HG03060 (cell line): ENCODE measurements at regions not wholly inside any gene's neighbourhood (a gene's known extent, or its start where the extent isn't known, plus 50 kb on each side); places are given as distances from the start of the nearest gene placed in this dataset.

Experiments
- ATAC-seq: cut with Tn5 transposase; IDR thresholded peaks from one replicate; pipeline ENCODE4 v1.9.1; 2021; ENCODE audit warnings: low read depth, moderate number of reproducible peaks; ENCODE audit not compliant: unreplicated experiment

DNA sequence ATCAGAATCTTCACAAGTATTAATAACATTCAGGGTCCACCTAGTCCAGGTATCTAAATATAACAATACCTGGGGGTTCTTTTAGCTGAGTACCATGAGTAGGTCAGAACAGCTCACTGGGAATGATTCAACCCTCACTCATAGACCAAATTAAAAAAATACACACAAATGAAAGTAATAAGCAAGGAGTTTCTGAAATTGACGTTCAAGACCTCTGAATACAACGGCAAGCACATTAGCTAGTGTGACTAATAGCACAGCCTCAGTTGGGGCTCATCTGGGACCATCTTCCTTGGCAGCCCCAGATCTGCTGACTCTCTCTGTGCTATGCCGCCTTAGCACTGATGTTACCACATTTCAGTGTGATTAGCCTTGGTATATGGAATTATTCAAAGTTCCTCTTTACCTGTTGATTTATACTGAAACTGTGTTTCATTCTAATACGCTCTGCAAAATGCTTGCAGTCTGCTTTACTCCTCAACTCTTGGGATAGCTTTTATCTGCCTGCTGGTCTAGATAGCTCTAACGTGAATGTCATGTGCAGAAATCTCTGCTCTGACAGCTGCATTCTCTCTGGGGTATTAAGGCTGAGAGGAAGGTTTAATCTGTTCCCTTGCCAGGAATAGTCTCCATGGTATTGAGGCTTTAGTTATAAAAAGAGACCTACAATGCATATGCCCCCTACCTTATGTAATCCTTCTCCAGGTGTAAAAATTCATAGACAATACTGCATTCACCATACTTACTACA is 153.3 kb downstream of the METTL4 start:
- no peak for ATAC-seq

GRCh38 chr18:2420367-2420766 is 150.9 kb downstream of the METTL4 start:
- no peak for ATAC-seq

- no peak for ATAC-seq
These were observed 147.5 kb downstream of the METTL4 start for GRCh38 chr18:2423761-2424160.

GRCh38 chr18:2424420-2424819 is 146.9 kb downstream of the METTL4 start:
- ATAC-seq, result no peak

- no peak for ATAC-seq
These were observed 145.6 kb downstream of the METTL4 start for GRCh38 chr18:2425426-2426317.

- no peak for ATAC-seq
These were observed 141.1 kb downstream of the METTL4 start for GRCh38 chr18:2430191-2430590.

GRCh38 chr18:2431806-2432205 is 139.5 kb downstream of the METTL4 start:
- no peak for ATAC-seq

GRCh38 chr18:2433366-2433765 is 137.9 kb downstream of the METTL4 start:
- ATAC-seq, result no peak

- ATAC-seq, result no peak
These were observed 129.8 kb downstream of the METTL4 start for GRCh38 chr18:2441544-2441943.

GRCh38 chr18:2442006-2442405 is 129.3 kb downstream of the METTL4 start:
- no peak for ATAC-seq

DNA sequence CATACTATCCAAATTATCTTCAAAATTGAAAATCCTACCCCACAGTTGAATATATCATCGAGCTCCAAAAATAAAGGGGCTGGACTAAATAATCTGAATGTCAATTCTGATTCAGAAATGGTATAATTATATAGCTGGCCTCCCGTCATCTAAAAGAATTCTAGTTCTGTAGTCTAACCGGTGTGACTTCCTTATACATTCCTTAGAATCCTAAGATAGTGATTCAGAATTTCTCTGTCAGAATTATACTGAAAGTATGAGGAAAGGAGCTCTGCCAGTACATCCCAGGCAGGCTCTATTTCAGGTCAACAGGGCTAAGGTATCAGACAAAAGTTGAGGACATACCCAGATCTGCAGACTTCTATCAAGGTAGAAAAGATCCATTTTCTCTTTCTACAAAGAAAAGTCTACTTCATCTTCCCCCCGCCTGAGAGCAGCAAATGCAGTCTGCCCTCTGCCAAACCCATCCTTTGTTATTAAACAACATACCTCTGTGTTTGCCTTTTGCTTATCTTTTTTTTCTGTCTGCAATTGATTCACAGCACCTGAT is 128.5 kb downstream of the METTL4 start:
- no peak for ATAC-seq

DNA sequence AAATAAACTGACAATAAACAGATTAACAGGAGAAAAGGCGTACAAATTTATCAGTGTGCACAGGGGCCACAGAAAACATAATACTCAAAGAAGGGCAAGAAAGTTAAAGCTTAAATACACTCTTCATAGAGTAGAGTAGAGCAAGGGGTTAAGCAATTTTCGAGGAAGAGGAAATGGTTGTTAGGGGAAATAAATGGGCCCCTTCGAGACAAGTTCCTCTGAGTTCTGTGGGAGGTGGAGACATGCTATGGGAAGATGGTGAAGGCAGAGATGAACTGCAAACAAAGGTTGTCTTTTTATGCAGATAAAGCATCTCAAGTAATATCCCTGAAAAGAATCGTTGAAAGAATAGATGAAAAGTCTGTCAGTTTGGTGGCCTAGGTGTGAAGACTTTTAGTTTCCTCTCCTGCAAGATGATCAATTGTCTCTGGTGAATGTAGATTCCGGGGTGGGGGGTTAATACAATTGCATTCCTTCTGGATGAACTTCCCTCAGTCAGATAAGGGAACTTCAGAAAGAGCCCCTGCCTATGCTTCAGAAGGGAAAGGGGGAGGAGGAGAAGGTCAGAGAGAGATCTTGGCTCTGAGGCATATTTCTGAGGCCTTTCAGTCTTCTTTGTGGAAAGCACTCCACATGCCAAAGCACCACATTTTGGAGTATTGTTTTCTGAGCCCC is 127.0 kb downstream of the METTL4 start:
- no peak for ATAC-seq

DNA sequence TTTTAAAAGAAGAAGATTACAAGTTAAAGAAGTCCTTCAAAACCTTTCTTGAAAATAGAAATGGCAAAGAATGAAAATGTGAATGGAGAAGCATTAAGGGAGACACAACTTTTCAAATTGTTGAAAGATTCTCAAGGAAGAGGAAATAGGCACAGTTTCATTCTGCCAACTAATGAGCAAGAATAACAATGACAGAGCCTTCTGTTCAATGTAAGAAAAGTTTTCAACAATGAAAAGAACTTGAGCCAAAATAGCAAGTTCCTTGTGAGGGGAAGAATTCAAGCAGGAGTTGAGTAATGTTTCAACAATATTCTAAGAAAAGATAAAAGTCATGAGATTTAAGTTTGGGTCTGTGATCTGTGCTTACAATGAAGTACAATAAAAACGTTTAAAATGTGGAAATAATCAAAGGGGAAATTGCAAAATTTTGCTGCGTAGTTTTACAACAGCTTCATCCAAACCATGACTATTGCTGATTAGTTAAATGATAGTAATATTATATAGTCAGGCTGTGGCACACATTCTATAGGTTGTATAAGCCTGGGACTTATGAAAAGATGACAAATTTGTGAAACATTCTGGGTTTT is 122.6 kb downstream of the METTL4 start:
- ATAC-seq, result no peak

DNA sequence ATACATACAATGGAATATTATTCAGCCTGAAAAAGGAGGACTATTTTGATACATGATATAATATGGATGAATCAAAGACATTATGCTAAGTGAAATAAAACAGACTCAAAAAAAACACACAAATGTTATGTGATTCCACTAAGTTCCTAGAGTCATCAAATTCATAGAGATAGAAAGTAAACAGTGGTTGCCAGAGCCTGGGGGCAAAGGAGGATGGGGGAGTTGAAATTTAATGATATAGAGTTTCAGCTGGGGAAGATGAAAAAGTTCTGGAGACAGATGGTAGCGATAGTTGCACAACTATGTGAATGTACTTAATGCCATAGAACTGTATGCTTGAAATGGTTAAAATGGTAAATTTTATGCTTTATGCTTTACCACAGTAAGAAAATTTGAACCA is 119.7 kb downstream of the METTL4 start:
- ATAC-seq, result no peak

GRCh38 chr18:2459886-2460285 is 111.4 kb downstream of the METTL4 start:
- ATAC-seq, result no peak

- no peak for ATAC-seq
These were observed 104.3 kb downstream of the METTL4 start for GRCh38 chr18:2466978-2467377.

DNA sequence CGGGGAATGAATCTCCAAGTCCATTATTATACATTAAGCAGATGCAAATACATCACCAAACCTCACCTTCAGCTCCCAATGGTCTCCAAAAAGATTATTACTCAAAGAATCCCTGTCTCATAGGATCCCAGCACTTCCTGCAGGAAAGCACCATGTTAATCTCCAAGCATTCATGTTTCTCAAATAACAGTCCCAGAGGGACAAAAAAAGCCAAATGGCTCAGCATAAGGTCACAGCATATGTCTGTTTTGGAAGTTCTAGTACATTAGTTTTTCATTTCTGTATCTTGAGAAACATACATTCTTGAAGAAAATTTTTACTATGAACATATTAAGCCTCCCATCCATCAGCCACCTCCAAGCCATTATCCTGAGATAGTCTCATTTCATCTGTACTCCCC is 103.3 kb downstream of the METTL4 start:
- ATAC-seq, result no peak

- no peak for ATAC-seq
These were observed 99.8 kb downstream of the METTL4 start for GRCh38 chr18:2471523-2471922.

DNA sequence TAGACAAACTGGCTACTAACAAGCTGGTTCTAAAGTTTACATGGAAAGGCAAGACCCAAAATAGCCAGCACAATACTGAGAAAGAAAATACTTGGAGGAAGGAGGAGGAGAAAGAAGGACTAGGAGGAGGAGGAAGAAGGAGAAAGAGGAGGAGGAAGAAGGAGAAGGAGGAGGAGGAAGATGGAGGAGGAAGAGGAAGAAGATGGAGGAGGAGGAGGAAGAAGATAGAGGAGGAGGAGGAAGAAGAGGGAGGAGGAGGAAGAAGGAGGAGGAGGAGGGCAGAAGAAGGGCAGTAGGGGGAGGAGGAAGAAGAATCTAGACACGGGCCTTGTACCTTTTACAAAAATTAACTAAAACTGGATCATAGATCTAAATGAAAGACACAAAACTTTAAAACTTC is 92.6 kb downstream of the METTL4 start:
- no peak for ATAC-seq

DNA sequence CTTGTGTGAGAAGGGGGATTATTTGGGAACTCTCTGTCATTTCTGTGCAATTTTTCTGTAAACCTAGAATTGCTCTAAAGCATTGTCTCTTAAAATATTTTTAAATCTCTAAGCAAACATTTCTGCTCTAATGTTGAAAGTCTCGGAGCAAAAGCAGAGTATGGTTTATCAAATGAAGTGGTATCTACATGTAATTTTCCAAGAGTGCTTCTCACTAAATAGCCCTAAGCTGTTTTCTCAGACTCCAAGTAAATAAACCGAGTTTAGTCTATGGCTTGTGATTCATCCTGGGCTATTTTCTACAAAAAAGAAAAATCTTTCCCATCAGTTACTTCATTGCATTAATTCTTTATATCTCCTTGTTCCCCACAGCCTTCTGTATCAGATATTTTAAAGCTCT is 90.8 kb downstream of the METTL4 start:
- no peak for ATAC-seq
